Endothelial cell of umbilical vein (primary cell): ENCODE measurements at regions not wholly inside any gene's neighbourhood (a gene's known extent, or its start where the extent isn't known, plus 50 kb on each side); places are given as distances from the start of the nearest gene placed in this dataset.

ENCODE experiments used
- BruUV-seq: library from RNA; stranded (reverse); fragments of 400-500 nt; replicated peaks from 2 replicates; lab custom pipeline; 2021; lab: Mats Ljungman, UMichigan
- CTCF ChIA-PET: fragments of 300-600, 350-600 bp; sonication (Branson Sonifier 250); formaldehyde crosslinking; loops from one replicate; lab custom pipeline; 2021; ENCODE audit warnings: antibody characterized with exemption, inconsistent platforms; lab: Charles Lee
- POLR2A ChIA-PET: fragments of 300-600, 350-600 bp; sonication (Branson Sonifier 250); formaldehyde crosslinking; loops from one replicate; lab custom pipeline; 2021; ENCODE audit warnings: antibody characterized with exemption, inconsistent platforms; lab: Charles Lee
- DNase-seq: peaks from one replicate; pipeline ENCODE4 v3.0.0-alpha.2; 2011; ENCODE audit warnings: low read depth, low spot score
- FAIRE-seq: peaks from 2 replicates; lab custom pipeline; 2011; peaks lifted over from hg19 to GRCh38; lab: Jason Lieb, UNC
- H2AFZ ChIP-seq: 2 replicates; pipeline ENCODE4 v1.6.0; 2012; ENCODE audit warnings: low read depth, low read length, control low read depth, inconsistent platforms
- H3K27ac ChIP-seq: 2 replicates; pipeline ENCODE4 v1.5.1; 2011; ENCODE audit warnings: low read depth, mild to moderate bottlenecking, control low read depth, low read length, moderate library complexity; ENCODE audit not compliant: insufficient read depth
- H3K27me3 ChIP-seq, 2 experiments: 2 replicates each; pipeline versions ENCODE4 v1.6.0 to v1.6.1; 2011; ENCODE audit warnings: low read length in 2 of 2, mixed read lengths in 1 of 2; ENCODE audit not compliant: control insufficient read depth in 2 of 2, insufficient read depth in 2 of 2
- H3K36me3 ChIP-seq, 2 experiments: 2 replicates in 1 of 2; 3 replicates in 1 of 2; pipeline ENCODE4 v1.5.1; 2011; ENCODE audit warnings: low read length in 2 of 2, mild to moderate bottlenecking in 1 of 2, moderate library complexity in 1 of 2; ENCODE audit not compliant: control insufficient read depth in 2 of 2, insufficient read depth in 2 of 2; ENCODE audit errors: extremely low read depth in 1 of 2
- H3K4me1 ChIP-seq: 3 replicates; pipeline ENCODE4 v1.5.1; 2011; ENCODE audit warnings: mild to moderate bottlenecking, low read length; ENCODE audit not compliant: control insufficient read depth, insufficient read depth; ENCODE audit errors: extremely low read depth
- H3K4me2 ChIP-seq: 2 replicates; pipeline ENCODE4 v1.6.1; 2011; ENCODE audit warnings: low read length, control low read depth, mixed read lengths; ENCODE audit not compliant: insufficient read depth
- H3K4me3 ChIP-seq, 3 experiments: fragments of 200-600 bp in 1 of 3; sonication (generic), shearing (Covaris generic) in 1 of 3; replicated peaks in 1 of 3; 2 replicates each; pipeline ENCODE4 v1.5.1; 2011 to 2016; ENCODE audit warnings: control low read depth in 3 of 3, low read length in 3 of 3, mild to moderate bottlenecking in 2 of 3, inconsistent platforms in 1 of 3, low read depth in 1 of 3, moderate library complexity in 1 of 3; ENCODE audit not compliant: insufficient read depth in 1 of 3
- H3K79me2 ChIP-seq: 2 replicates; pipeline ENCODE4 v1.6.0; 2012; ENCODE audit warnings: low read length, inconsistent platforms; ENCODE audit not compliant: control insufficient read depth, insufficient read depth
- H3K9ac ChIP-seq: replicated peaks from 2 replicates; pipeline ENCODE3; 2011; ENCODE audit warnings: low read length, control low read depth; ENCODE audit not compliant: insufficient read depth; ENCODE audit errors: extremely low read depth
- H3K9me1 ChIP-seq: replicated peaks from 3 replicates; pipeline ENCODE4 v1.6.0; 2011; ENCODE audit warnings: mild to moderate bottlenecking, low read length; ENCODE audit not compliant: control insufficient read depth, insufficient read depth; ENCODE audit errors: extremely low read depth
- H3K9me3 ChIP-seq: replicated peaks from 2 replicates; pipeline ENCODE4 v1.5.1; 2012; ENCODE audit warnings: low read length, inconsistent platforms; ENCODE audit not compliant: control insufficient read depth, insufficient read depth
- H4K20me1 ChIP-seq: replicated peaks from 2 replicates; pipeline ENCODE3; 2011; ENCODE audit warnings: mild to moderate bottlenecking, low read length; ENCODE audit not compliant: control insufficient read depth, insufficient read depth; ENCODE audit errors: extremely low read depth
- EZH2 ChIP-seq: IDR thresholded peaks from 2 replicates; pipeline ENCODE4 v1.6.1; 2012; ENCODE audit warnings: borderline replicate concordance, low read depth, mild to moderate bottlenecking, moderate library complexity, low read length, inconsistent platforms; ENCODE audit not compliant: severe bottlenecking
- FOS ChIP-seq: IDR thresholded peaks from 2 replicates; pipeline ENCODE4 v1.6.1; 2011; ENCODE audit warnings: mild to moderate bottlenecking, low read length, moderate library complexity, borderline replicate concordance; ENCODE audit not compliant: insufficient read depth
- GATA2 ChIP-seq: IDR thresholded peaks from 2 replicates; pipeline ENCODE4 v1.7.0; 2011; ENCODE audit warnings: low read depth, mild to moderate bottlenecking, moderate library complexity, mixed read lengths, low read length; ENCODE audit not compliant: insufficient read length, insufficient read depth
- JUN ChIP-seq: IDR thresholded peaks from 2 replicates; pipeline ENCODE4 v1.6.1; 2011; ENCODE audit warnings: borderline replicate concordance, low read depth; ENCODE audit not compliant: insufficient read length, insufficient read depth
- MYC ChIP-seq: IDR thresholded peaks from one replicate; pipeline ENCODE4 v1.6.1; 2011; ENCODE audit warnings: mild to moderate bottlenecking, low read depth, low read length
- POLR2A ChIP-seq: IDR thresholded peaks from 2 replicates; pipeline ENCODE4 v1.6.1; 2012; ENCODE audit warnings: low read depth, mild to moderate bottlenecking, control low read depth, low read length
- dilution Hi-C: fragments of 300-500 bp; cut with MboI; formaldehyde crosslinking; loops from one replicate; pipeline ENCODE4 v1.15.0; 2019; ENCODE audit warnings: low sequenced_read_pairs; ENCODE audit not compliant: extremely low pct_ligation_motif_present
- intact Hi-C: fragments of 100-400 bp; cut with micrococcal nuclease; formaldehyde crosslinking; loops from one replicate; pipeline ENCODE4 v1.10.0; 2022
- TF ChIP-seq, protein P1 (sequence below): IDR thresholded peaks from 2 replicates; pipeline ENCODE4 v1.6.1; 2011; ENCODE audit not compliant: insufficient read depth, insufficient read length
- TF ChIP-seq, protein P2 (sequence below), 2 donors: IDR thresholded peaks; 1 replicate in 1 of 2; 2 replicates in 1 of 2; pipeline ENCODE4 v1.5.1; 2011; ENCODE audit warnings: low read length in 2 of 2, mild to moderate bottlenecking in 2 of 2, moderate library complexity in 2 of 2, control low read depth in 1 of 2, inconsistent platforms in 1 of 2, low read depth in 1 of 2; ENCODE audit not compliant: insufficient read depth in 1 of 2; ENCODE audit errors: extremely low read depth in 1 of 2

DNA sequence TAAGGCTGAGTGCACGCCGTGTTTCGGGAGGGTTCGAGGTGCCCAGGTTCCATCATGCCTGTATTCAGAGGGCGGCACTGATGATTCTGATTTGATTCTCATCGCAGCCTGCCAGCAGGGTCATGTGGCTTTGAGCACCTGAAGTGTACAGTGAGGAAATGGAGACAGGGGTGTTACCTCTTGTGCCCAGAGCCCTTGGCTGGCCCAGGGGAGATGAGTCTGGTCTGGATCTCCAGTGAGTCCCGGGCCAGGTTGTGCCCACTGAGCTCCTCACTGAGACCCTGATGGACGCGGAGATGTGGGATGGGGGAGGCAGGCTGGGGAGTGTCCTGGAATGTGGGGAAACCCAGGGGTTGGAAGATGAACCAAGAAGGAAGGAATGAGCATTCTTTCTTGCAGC lies 54.7 kb downstream of the GADD45G start:
- no TSS peak for BruUV-seq
- no peak for DNase-seq
- no peak overlapping the region for H2AFZ ChIP-seq
- no peaks in the 10 kb centered on the region for H3K79me2 ChIP-seq
- FAIRE-seq, result no peak
- intact Hi-C loops, result no loop called here
- no peak for TF ChIP-seq GATA2
- no peak for TF ChIP-seq JUN
- TF ChIP-seq MYC, result no peak
- no peak for TF ChIP-seq FOS
- TF ChIP-seq, protein P1, sequence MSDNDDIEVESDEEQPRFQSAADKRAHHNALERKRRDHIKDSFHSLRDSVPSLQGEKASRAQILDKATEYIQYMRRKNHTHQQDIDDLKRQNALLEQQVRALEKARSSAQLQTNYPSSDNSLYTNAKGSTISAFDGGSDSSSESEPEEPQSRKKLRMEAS, result no peak
- no peak for TF ChIP-seq POLR2A
- TF ChIP-seq EZH2, result no peak
- TF ChIP-seq, protein P2, sequence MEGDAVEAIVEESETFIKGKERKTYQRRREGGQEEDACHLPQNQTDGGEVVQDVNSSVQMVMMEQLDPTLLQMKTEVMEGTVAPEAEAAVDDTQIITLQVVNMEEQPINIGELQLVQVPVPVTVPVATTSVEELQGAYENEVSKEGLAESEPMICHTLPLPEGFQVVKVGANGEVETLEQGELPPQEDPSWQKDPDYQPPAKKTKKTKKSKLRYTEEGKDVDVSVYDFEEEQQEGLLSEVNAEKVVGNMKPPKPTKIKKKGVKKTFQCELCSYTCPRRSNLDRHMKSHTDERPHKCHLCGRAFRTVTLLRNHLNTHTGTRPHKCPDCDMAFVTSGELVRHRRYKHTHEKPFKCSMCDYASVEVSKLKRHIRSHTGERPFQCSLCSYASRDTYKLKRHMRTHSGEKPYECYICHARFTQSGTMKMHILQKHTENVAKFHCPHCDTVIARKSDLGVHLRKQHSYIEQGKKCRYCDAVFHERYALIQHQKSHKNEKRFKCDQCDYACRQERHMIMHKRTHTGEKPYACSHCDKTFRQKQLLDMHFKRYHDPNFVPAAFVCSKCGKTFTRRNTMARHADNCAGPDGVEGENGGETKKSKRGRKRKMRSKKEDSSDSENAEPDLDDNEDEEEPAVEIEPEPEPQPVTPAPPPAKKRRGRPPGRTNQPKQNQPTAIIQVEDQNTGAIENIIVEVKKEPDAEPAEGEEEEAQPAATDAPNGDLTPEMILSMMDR (IDR thresholded peaks at IDR 0.05; ENCODE audit: extremely low read depth in 1 of 2, insufficient read depth in 1 of 2, low read depth in 1 of 2, low read length in 2 of 2), result no peak
- no peak overlapping the region for H3K9ac ChIP-seq
- H3K4me2 ChIP-seq, result no peak overlapping the region
- H3K27me3 ChIP-seq, result no peaks in the 10 kb centered on the region
- H4K20me1 ChIP-seq, result no peaks in the 10 kb centered on the region
- no peak overlapping the region for H3K27ac ChIP-seq
- H3K9me1 ChIP-seq, result no peaks in the 10 kb centered on the region
- POLR2A ChIA-PET, result no interaction called here
- peaks cover 9% of the 10 kb centered on the region for H3K4me1 ChIP-seq
- dilution Hi-C loops, result no loop called here
- CTCF ChIA-PET, result interaction anchor here (0.6 to 1.3 kb wide), 3 partner anchors 56 to 1762 kb away, joined by 3 to 5 read pairs (median 3); no protein-coding TSS in a partner anchor
- no peaks in the 10 kb centered on the region for H3K9me3 ChIP-seq
- no peaks in the 10 kb centered on the region for H3K36me3 ChIP-seq
- H3K4me3 ChIP-seq, result no peak overlapping the region
